OCI-LY7 (cell line): ENCODE measurements at regions not wholly inside any gene's neighbourhood (a gene's known extent, or its start where the extent isn't known, plus 50 kb on each side); places are given as distances from the start of the nearest gene placed in this dataset.
"Not testable (repeated sequence)": the region's sequence is repeated elsewhere in the genome, so short reads cannot be mapped to it uniquely, and the experiment has no call there.

Source experiments
- CTCF ChIP-seq: fragments of 200-600 bp; sonication (generic); conservative IDR thresholded peaks from 2 replicates; pipeline ENCODE4 v1.5.1; 2014; ENCODE audit warnings: mild to moderate bottlenecking, antibody characterized with exemption, low read length, moderate library complexity, mixed read lengths
- EZH2phosphoT487 ChIP-seq: fragments of 200-600 bp; sonication (generic); IDR thresholded peaks from 2 replicates; pipeline ENCODE4 v1.6.1; 2018; ENCODE audit warnings: low read depth, borderline replicate concordance, mild to moderate bottlenecking, mixed run types, antibody characterized with exemption, low read length, moderate library complexity, mixed read lengths

DNA sequence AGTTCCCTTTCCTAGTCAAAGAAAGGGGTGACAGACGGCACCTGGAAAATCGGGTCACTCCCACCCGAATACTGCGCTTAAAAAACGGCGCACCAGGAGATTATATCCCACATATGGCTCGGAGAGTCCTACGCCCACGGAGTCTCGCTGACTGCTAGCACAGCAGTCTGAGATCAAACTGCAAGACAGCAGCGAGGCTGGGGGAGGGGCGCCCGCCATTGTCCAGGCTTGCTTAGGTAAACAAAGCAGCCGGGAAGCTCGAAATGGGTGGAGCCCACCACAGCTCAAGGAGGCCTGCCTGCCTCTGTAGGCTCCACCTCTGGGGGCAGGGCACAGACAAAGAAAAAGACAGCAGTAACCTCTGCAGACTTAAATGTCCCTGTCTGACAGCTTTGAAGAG is 1844.7 kb upstream of the ACO1 start:
- TF ChIP-seq CTCF, EZH2phosphoT487: not testable (repeated sequence)
